Suppressor macrophage treated with lipopolysaccharide for 1 hour (primary cell): ENCODE measurements at regions not wholly inside any gene's neighbourhood (a gene's known extent, or its start where the extent isn't known, plus 50 kb on each side); places are given as distances from the start of the nearest gene placed in this dataset.
A peak's percentile ranks its signal among the peaks of the same experiment; 100 is the strongest.
"Not testable (repeated sequence)": the region's sequence is repeated elsewhere in the genome, so short reads cannot be mapped to it uniquely, and the experiment has no call there.

ENCODE experiments used
- DNase-seq, 3 donors: peaks; one replicate each; pipeline ENCODE4 v3.0.0-alpha.2; 2020 to 2022

- no peak for DNase-seq
These were observed 56.2 kb upstream of the TNPO1 start for GRCh38 chr5:72760259-72760658.

GRCh38 chr5:72752909-72753308 lies 63.6 kb upstream of the TNPO1 start:
- DNase-seq, result peak in 2 of 3 donors; percentile 3 to 5

GRCh38 chr5:72749362-72749997 lies 67.0 kb upstream of the TNPO1 start:
- DNase-seq, result no peak

- DNase-seq, result no peak
These were observed 68.6 kb upstream of the TNPO1 start for GRCh38 chr5:72747826-72748225.

GRCh38 chr5:72746736-72747135 lies 69.7 kb upstream of the TNPO1 start:
- no peak for DNase-seq

- DNase-seq, result no peak
These were observed 72.3 kb upstream of the TNPO1 start for GRCh38 chr5:72744136-72744535.

GRCh38 chr5:72741805-72742204 lies 74.7 kb upstream of the TNPO1 start:
- no peak for DNase-seq

GRCh38 chr5:72733810-72734209 lies 82.7 kb upstream of the TNPO1 start:
- no peak for DNase-seq

GRCh38 chr5:72723581-72723980 lies 92.9 kb upstream of the TNPO1 start:
- no peak for DNase-seq

GRCh38 chr5:72722792-72723452 lies 93.5 kb upstream of the TNPO1 start:
- DNase-seq, result no peak

GRCh38 chr5:72721844-72722243 lies 94.6 kb upstream of the TNPO1 start:
- DNase-seq, result no peak

GRCh38 chr5:72720205-72720604 lies 96.3 kb upstream of the TNPO1 start:
- no peak for DNase-seq

- DNase-seq, result no peak
These were observed 105.1 kb upstream of the TNPO1 start for GRCh38 chr5:72711351-72711750.

GRCh38 chr5:72709341-72709740 lies 107.1 kb upstream of the TNPO1 start:
- DNase-seq, result no peak

GRCh38 chr5:72705178-72705577 lies 111.3 kb upstream of the TNPO1 start:
- DNase-seq, result no peak

GRCh38 chr5:72703876-72704275 lies 112.6 kb upstream of the TNPO1 start:
- no peak for DNase-seq

GRCh38 chr5:72702881-72703434 lies 113.5 kb upstream of the TNPO1 start:
- no peak for DNase-seq

- not testable (repeated sequence) for DNase-seq
These were observed 114.4 kb upstream of the TNPO1 start for GRCh38 chr5:72702105-72702504.

GRCh38 chr5:72698481-72698880 lies 118.0 kb upstream of the TNPO1 start:
- no peak for DNase-seq

- DNase-seq, result no peak
These were observed 118.8 kb upstream of the TNPO1 start for GRCh38 chr5:72697622-72698021.

- DNase-seq, result no peak
These were observed 120.8 kb upstream of the TNPO1 start for GRCh38 chr5:72695659-72696058.

- no peak for DNase-seq
These were observed 121.6 kb upstream of the TNPO1 start for GRCh38 chr5:72694856-72695255.

GRCh38 chr5:72693546-72694205 lies 122.8 kb upstream of the TNPO1 start:
- no peak for DNase-seq
